ENCODE measurements at regions not wholly inside any gene's neighbourhood (a gene's known extent, or its start where the extent isn't known, plus 50 kb on each side); places are given as distances from the start of the nearest gene placed in this dataset.

DNA sequence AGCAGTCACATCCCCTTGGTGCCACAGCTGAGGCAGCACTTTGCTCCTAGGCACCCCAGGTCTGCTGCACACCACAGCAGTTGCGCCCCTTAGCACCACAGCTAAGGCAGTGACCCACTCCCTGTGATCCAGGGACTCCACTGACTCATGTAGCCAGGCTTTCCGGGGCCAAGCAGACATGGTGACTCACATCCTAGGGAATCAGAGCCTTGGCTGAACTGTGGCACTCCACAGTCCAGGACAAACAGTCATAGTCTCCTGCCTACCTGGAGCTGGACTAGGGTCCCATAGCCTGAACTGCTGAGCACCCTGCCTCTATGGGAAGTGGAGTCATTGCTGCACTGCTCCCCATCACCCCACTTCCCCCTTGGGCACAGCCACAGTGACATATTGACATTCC is 338.7 kb downstream of the NPR3 start:
- H3K9me3 ChIP-seq, result peaks cover 0 to 5% (median 1%) of the 10 kb centered on the region in 4 donors
- no peaks in the 10 kb centered on the region for H3K4me1 ChIP-seq
- intact Hi-C loops (cut with DNase I), result no loop called here
- no peak overlapping the region for H3K4me3 ChIP-seq
- TF ChIP-seq POLR2A (IDR thresholded peaks at IDR 0.05) (no peak), EP300 (IDR thresholded peaks at IDR 0.05) (no peak), POLR2AphosphoS5 (IDR thresholded peaks at IDR 0.05) (no peak)
- H3K27me3 ChIP-seq, result no peaks in the 10 kb centered on the region
- H3K27ac ChIP-seq, result no peak overlapping the region
- no peaks in the 10 kb centered on the region for H3K36me3 ChIP-seq
- WGBS, 2 donors, result 89 to 90% methylated on average over 2 of the region's 2 CpGs
- no peak for DNase-seq

DNA sequence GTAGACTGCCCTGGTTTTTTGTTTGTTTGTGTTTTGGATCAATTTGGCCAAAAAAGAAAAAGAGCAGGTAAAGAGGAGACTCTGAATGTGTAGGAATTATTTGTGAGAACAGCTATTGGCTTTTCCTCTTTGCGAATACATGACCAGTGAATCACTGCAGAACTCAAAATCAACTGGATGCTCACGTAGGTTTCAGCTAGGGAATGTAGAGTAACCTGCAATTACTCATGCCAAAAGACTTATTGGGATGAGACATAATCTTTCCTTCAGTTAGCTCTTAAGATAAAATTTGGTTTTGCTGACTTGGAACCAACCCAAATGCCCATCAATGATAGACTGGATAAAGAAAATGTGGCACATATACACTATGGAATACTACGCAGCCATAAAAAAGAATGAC is 348.0 kb downstream of the NPR3 start:
- 94 to 96% methylated on average over 3 of the region's 3 CpGs for WGBS, 2 donors
- no peak for DNase-seq
- no peak for TF ChIP-seq EP300 (IDR thresholded peaks at IDR 0.05)
- H3K9me3 ChIP-seq, result peaks cover 0 to 5% (median 2%) of the 10 kb centered on the region in 4 donors
- no peak overlapping the region for H3K4me3 ChIP-seq
- H3K27me3 ChIP-seq, result no peaks in the 10 kb centered on the region
- H3K27ac ChIP-seq, result no peak overlapping the region
- H3K4me1 ChIP-seq, result no peaks in the 10 kb centered on the region
- intact Hi-C loops (cut with DNase I), result no loop called here
- H3K36me3 ChIP-seq, result no peaks in the 10 kb centered on the region

- Histone ChIP-seq H3K27ac (no peak overlapping the region), H3K27me3 (no peaks in the 10 kb centered on the region), H3K9me3 (no peaks in the 10 kb centered on the region), H3K36me3 (no peaks in the 10 kb centered on the region), H3K4me1 (no peaks in the 10 kb centered on the region), H3K4me3 (no peak overlapping the region)
- intact Hi-C loops (cut with DNase I), result no loop called here
- TF ChIP-seq, protein P1, sequence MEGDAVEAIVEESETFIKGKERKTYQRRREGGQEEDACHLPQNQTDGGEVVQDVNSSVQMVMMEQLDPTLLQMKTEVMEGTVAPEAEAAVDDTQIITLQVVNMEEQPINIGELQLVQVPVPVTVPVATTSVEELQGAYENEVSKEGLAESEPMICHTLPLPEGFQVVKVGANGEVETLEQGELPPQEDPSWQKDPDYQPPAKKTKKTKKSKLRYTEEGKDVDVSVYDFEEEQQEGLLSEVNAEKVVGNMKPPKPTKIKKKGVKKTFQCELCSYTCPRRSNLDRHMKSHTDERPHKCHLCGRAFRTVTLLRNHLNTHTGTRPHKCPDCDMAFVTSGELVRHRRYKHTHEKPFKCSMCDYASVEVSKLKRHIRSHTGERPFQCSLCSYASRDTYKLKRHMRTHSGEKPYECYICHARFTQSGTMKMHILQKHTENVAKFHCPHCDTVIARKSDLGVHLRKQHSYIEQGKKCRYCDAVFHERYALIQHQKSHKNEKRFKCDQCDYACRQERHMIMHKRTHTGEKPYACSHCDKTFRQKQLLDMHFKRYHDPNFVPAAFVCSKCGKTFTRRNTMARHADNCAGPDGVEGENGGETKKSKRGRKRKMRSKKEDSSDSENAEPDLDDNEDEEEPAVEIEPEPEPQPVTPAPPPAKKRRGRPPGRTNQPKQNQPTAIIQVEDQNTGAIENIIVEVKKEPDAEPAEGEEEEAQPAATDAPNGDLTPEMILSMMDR (IDR thresholded peaks at IDR 0.05), result no peak
- no peak for TF ChIP-seq EP300 (IDR thresholded peaks at IDR 0.05)
- TF ChIP-seq POLR2AphosphoS5 (IDR thresholded peaks at IDR 0.05), result no peak
- no peak for TF ChIP-seq POLR2A (IDR thresholded peaks at IDR 0.05)
- no peak for DNase-seq
- WGBS, 2 donors, result 73 to 82% methylated on average over 3 of the region's 3 CpGs
These were observed 354.0 kb downstream of the NPR3 start for GRCh38 chr5:33065131-33065530.

GRCh38 chr5:33067291-33067690 is 356.2 kb downstream of the NPR3 start:
- Histone ChIP-seq H3K27ac (no peak overlapping the region), H3K4me1 (no peaks in the 10 kb centered on the region), H3K27me3 (no peaks in the 10 kb centered on the region), H3K36me3 (no peaks in the 10 kb centered on the region), H3K4me3 (no peak overlapping the region), H3K9me3 (no peaks in the 10 kb centered on the region)
- intact Hi-C loops (cut with DNase I), result no loop called here
- 26 to 34% methylated on average over 2 of the region's 2 CpGs for WGBS, 2 donors
- TF ChIP-seq EP300 (IDR thresholded peaks at IDR 0.05) (no peak), POLR2A (IDR thresholded peaks at IDR 0.05) (no peak), POLR2AphosphoS5 (IDR thresholded peaks at IDR 0.05) (no peak)
- TF ChIP-seq, protein P1 (IDR thresholded peaks at IDR 0.05), result no peak
- DNase-seq, result no peak

DNA sequence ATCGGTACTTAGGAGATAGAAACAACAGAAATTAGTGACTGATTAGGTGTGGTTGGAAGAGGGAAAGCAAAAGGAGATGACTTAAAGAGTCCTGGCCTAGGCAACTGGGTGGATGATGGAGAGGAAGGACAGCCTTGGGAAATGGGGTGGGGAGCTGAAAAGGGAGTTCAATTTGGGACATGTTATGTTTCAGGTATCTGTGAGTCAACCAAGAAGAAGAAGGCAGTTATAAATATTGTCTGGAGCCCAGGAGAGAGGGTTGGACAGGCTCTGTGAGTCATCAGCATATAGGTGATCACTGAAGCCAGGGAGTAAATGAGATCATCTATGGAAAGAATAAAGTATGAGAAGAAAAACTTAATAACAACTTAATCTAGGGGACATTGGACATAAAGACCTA is 357.7 kb downstream of the NPR3 start:
- H3K9me3 ChIP-seq, result no peaks in the 10 kb centered on the region
- no peak overlapping the region for H3K4me3 ChIP-seq
- H3K4me1 ChIP-seq, result no peaks in the 10 kb centered on the region
- no peak overlapping the region for H3K27ac ChIP-seq
- TF ChIP-seq POLR2AphosphoS5 (IDR thresholded peaks at IDR 0.05) (no peak), EP300 (IDR thresholded peaks at IDR 0.05) (no peak), POLR2A (IDR thresholded peaks at IDR 0.05) (no peak)
- TF ChIP-seq, protein P1 (IDR thresholded peaks at IDR 0.05), result no peak
- H3K36me3 ChIP-seq, result no peaks in the 10 kb centered on the region
- intact Hi-C loops (cut with DNase I), result no loop called here
- WGBS, 2 donors, result 73 to 85% methylated on average over 1 of the region's 1 CpG
- H3K27me3 ChIP-seq, result no peaks in the 10 kb centered on the region
- DNase-seq, result no peak

- no peaks in the 10 kb centered on the region for H3K36me3 ChIP-seq
- 70 to 81% methylated on average over 4 of the region's 4 CpGs for WGBS, 2 donors
- DNase-seq, result no peak
- TF ChIP-seq POLR2AphosphoS5 (IDR thresholded peaks at IDR 0.05) (no peak), POLR2A (IDR thresholded peaks at IDR 0.05) (no peak), EP300 (IDR thresholded peaks at IDR 0.05) (no peak)
- TF ChIP-seq, protein P1 (IDR thresholded peaks at IDR 0.05), result no peak
- H3K27ac ChIP-seq, result no peak overlapping the region
- H3K9me3 ChIP-seq, result no peaks in the 10 kb centered on the region
- no peaks in the 10 kb centered on the region for H3K4me1 ChIP-seq
- intact Hi-C loops (cut with DNase I), result no loop called here
- no peaks in the 10 kb centered on the region for H3K27me3 ChIP-seq
- H3K4me3 ChIP-seq, result no peak overlapping the region
These were observed 361.2 kb downstream of the NPR3 start for GRCh38 chr5:33072296-33072695.
